IPS DF 4.7 (cell line): ENCODE measurements at regions not wholly inside any gene's neighbourhood (a gene's known extent, or its start where the extent isn't known, plus 50 kb on each side); places are given as distances from the start of the nearest gene placed in this dataset.
"Not testable (repeated sequence)": the region's sequence is repeated elsewhere in the genome, so short reads cannot be mapped to it uniquely, and the experiment has no call there.

Experiments used
- DNase-seq: peaks from one replicate; pipeline ENCODE4 v3.0.0-alpha.2; 2013; ENCODE audit warnings: low spot score; ENCODE audit errors: extremely low read depth

DNA sequence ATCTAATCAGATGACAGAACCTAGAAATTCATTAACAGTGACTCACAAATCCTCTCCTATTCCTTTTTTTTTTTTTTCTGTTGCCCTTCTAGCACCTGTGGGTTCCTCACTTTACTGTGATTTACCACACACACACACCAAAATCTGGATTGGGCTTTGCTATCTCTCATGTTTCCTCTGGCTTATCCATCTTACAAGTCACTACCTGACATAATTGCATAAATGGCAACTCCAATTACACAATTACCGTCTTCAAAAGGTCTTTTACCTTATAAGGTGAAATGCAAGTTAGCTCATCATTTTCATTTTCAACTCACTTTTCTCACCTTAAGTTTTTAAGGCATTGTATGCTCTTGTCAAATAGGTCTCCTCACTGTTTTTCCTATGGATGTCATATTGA is 426.3 kb upstream of the MEF2C start:
- no peak for DNase-seq

DNA sequence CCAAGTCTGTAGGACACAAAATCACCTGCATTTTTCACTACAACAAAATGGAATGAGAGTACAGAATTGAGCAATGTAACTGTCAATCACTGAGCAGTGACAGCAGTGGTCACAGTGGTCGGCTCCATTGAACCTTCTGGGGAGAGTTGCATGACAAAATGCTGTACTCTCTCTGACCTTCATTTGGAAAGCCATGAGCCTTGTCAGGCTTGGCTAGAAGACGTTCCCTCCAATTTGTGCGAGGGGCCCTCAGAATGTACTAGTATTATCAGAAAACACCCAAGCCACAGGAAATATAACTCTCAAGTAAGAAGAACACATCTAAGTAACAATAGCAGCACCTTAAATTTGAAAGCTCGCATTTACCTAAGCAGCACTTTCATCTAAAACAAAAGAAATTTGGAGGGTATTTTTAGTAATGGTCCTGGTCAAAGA is 425.6 kb upstream of the MEF2C start:
- DNase-seq = no peak

DNA sequence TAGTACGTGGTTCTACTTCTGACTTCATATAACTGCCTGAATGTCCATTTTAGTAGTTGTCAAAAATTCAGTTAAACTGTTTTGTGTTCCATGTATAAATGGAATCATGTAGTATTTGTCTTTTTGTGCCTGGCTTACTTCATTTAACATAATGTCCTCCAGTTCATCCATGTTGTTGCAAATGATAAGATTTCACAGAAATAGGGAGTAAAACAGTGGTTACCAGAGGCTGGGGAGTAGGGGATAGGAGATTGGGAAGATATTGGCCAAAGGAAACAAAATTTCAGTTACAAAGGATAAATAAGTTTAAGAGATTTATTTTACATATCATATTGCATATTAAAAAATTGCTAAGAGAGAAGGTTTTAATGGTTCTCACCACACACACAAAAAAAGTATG is 425.0 kb upstream of the MEF2C start:
- no peak for DNase-seq

DNA sequence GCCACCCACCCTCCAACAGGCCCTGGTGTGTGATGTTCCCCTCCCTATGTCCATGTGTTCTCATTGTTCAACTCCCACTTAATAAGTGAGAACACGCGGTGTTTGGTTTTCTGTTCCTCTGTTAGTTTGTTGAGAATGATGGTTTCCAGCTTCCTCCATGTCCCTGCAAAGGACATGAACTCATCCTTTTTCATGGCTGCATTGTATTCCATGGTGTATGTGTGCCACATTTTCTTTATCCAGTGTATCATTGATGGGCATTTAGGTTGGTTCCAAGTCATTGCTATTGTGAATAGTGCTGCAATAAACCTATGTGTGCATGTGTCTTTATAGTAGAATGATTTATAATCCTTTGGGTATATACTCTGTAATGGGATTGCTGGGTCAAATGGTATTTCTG is 424.2 kb upstream of the MEF2C start:
- DNase-seq = not testable (repeated sequence)

DNA sequence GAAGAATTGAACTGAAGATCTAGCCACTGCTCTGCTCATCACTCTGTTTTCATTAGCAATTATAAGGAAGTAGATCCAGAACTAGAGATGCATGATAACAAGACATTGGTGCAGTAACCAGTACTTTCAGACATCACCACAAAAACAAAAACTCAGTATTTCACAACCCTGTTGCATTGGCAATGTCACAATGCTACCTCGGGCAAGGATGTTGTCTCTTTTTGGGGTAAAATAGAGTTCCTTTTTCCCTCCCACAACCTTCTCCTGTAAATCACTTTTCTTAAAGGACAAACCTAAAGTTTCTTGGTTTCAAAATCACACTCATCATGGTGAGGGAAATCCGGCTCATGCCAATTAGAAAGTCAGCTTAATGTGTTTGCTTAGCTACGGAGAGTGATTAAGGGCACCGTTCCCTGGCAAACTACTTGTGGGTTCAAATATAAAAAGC is 420.1 kb upstream of the MEF2C start:
- no peak for DNase-seq

DNA sequence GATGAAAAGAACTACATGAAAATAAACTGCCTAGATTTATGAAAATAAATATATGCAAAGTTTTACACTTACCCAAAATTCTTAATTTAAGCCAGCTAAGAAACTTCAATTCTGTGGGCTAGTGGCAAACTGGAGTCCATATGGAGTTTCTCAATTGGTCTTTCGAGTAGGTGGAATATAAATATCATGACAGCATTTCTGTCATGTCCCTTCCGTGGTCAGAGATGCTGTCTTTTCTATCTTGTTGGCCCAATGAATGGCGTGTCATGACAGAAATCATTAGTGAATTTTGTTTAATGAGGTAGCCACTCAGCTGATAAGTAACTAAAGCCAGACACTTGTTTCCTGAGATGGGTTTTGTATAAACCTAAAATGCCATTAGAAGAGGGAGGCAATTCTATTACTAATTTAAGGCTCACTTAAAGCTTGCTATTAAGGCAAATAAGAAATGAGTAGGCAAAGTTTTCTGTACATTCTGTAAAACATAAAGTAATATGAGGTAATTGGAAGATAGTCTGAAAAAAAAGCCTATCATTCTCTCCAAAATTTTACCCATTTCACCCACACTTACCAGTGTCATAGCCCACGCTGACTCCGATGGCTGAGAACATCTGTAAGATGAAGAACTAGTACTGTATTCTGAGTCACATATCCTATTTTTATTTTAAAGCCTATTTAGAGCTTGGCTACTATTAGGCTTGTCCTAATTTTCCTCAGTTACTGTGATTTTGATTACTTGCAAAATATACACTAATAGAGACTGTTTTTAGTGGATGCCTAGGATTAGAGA is 419.3 kb upstream of the MEF2C start:
- no peak for DNase-seq

DNA sequence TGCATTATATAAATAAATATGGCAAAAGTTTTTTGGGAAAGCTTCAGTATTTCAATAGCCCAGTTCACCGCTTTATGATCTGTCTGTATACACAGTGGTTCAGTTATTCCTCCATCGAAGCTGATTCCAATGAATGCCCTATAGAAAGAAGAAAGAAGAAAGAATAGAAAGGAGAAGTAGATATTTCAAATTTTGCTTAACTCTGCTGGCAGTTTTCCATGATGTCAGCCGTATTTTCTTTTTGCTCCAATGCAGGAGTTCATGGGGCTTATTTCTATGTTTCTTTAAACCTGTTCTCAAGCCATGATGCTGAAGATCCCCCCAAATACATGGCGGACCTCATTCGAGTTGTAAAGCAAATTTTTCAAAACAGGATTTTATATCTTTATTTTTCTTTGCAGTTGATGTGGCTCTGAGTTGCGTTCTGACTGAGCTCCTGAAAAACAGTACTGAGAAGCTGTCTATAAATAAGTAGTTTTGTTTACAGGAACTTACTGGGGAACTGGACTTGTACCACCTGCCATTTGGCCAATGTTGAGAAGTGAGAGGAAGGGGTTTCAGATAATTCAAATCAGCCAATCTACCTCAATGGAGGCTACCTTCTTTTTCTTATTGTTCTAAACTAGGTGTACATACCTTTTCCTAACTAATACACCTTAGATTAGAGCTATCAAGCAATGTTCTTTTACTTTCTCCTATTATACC is 418.5 kb upstream of the MEF2C start:
- DNase-seq = no peak

DNA sequence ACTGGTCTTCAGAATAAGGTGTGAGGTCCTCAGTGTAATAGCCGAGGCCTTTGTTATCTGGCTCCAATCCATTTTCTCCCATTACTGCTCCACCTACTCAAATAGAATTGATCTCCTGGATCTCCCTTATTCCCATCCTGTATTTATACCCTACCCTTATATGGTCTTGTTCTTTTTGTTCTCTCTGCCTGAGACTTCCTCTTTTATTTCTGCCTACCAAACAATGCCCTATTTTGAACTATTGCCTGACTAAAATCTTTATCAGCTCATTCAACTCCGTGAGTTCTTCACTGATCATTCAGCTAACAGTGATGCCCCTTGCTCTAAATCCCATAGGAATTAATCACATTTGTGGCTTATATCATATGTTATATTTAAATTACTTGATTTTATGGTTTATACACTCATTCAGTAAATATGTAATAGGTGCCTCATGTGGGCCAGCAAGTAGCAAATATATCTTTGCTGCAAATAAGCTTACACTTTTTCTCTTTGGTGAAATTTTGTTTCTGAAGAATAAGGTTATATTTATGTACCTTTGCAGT is 417.5 kb upstream of the MEF2C start:
- no peak for DNase-seq

DNA sequence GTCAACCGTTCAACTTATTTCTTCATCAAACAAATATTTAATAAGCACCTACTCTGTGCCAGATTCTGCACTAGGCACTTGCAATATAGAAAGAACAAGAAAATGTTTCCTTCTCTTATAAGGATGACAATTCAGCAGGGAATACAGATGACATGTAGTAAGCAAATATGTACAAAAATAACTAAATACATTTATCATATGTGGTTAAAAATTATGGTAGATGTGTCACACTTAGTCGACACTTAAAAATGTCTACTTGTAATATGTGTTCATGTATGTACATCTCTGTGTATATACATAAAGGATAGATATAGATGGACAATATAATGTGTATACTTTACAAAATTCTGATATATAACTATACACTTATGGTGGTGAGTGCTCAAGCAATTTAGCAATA is 417.0 kb upstream of the MEF2C start:
- DNase-seq = no peak

DNA sequence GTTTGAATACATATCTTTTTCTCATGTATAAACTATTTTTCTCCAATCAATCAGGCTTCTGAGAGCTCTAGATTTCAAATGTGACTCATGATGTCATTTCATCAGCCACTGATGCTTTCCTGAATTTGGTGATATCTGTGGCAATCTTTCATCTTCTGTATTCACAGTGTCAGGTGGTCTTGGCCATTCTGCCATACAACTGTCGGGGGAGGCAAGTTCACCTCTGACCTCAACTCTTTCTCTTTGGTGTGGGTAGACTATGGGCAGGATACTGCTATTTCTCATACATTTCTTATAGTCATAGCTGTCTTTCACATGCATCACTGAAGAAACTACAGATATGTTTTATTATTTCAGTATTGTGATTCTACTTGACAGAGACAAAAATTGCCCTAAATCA is 414.1 kb upstream of the MEF2C start:
- DNase-seq = no peak

DNA sequence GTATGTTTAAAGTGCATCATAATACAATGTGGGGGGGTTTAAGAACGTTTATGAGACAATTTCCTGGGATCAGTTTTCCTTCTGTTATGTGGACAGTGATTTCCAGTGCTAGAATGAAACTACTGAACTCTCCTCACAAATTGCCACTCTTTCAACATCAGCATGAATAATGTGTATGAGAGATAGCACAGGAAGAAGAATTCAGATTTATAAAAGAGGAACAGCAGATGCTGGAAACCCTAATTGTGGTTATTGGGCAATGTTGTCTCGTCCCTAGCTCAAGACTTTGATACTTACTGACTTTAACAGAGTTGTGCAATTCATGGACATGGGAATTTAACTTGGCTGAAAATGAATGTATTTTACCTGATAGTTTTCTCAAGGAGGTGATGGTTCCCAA is 410.8 kb upstream of the MEF2C start:
- DNase-seq = no peak

DNA sequence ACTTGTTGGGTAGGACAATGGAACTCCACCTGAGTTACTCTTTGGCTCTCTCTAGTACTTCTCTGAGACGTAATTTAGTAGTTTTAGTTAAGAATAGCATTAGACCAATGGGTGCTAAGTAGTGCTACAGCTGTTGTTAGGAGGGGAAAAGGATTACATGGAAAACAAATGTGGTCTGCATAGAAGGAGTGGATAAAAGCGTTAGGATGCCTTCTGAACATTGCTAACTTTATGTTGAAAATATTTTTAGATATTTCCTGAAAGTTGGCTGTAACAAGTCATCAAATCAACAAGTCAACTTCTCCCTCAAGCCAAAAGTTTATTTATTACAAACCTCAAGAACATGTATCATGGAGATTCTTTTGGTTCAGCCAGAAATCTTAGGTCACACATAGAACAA is 409.5 kb upstream of the MEF2C start:
- DNase-seq = no peak

DNA sequence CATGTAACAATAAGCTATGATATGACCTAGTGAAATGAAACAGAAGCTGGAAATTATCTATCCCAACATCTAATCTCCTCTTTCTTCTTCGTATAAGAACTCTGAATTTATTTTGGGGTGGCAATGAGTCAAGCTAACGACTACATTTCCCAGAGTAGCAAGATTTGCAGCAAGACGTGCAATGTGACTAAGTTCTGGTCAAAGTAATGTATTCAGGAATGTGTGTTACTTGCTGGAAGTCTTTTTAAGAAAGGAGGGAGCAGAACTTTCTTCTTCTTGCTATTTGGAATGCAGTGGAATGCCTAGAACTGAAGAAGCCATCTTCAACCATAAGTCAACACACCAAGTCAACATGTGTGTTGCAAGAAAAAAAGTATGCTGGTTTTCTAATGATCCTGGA is 406.6 kb upstream of the MEF2C start:
- no peak for DNase-seq

DNA sequence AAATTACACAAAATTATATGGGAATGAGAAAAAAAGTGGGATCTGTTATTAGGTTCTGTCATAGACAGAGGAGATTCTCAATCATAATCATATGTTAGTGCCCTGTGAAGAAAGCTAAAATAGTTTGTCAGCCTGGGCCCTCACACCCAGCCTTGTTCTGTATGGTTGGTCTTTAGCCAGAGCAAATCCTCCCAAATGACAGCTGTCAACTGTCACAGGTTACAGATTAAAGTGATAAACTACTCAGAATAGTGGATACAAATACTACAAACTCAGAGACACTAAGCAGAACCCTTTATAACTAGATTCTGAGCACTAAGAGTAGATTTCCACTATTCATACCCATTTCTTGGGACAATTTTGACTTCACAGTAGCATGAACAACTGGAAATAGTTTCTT is 405.0 kb upstream of the MEF2C start:
- DNase-seq = no peak

DNA sequence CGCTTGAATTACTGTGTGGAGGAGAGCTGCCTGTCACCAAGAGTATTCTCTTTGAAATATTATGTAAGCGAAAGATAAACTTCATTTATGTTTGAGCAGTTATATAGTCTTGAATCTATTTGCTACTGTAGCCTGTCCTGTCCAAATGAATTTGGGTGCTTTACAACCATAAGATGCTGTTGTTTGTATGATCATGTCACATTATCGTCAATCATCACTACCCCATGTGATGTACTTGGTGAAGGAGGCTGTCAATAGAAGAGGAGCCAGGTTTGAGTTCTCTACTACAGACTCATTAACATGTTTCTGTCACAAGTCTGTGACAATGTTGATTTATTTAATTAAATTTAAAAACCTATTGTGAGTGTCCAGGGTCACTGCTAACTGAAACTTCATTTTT is 403.3 kb upstream of the MEF2C start:
- no peak for DNase-seq

DNA sequence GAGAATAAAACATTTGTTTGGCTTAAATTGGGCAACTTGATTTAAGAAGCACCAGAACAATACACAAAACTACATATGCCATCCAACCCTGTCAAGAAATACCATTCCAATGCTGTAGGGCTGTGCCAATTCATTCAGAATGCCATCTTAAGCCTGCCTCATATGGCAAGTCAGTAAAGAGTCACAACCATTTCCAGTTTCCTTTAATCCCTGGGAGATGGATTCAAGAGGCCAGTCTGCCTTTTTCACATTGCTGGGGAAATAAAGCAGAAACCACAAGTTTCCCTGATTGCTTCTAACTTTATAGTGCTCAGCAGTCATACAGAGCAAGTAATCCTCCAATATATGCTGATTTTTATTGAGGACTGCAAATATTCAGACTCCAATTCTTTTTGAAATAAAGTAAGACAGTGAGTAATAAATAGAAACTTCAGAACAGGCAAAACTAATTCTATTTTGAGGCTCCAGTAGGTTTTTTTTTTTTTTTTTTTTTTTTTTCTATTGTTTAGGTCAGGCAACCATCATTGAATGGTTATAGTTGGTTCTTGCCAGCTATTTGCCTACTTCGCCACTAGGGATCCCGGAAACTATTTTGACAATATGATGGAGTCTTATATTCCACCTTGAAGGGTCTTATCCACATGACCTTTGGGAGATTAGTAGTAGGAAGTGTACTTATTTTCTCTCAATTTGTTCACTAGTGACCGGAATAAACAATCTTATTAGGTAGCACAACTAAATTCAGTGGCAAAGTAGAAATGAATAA is 400.9 kb upstream of the MEF2C start:
- no peak for DNase-seq

DNA sequence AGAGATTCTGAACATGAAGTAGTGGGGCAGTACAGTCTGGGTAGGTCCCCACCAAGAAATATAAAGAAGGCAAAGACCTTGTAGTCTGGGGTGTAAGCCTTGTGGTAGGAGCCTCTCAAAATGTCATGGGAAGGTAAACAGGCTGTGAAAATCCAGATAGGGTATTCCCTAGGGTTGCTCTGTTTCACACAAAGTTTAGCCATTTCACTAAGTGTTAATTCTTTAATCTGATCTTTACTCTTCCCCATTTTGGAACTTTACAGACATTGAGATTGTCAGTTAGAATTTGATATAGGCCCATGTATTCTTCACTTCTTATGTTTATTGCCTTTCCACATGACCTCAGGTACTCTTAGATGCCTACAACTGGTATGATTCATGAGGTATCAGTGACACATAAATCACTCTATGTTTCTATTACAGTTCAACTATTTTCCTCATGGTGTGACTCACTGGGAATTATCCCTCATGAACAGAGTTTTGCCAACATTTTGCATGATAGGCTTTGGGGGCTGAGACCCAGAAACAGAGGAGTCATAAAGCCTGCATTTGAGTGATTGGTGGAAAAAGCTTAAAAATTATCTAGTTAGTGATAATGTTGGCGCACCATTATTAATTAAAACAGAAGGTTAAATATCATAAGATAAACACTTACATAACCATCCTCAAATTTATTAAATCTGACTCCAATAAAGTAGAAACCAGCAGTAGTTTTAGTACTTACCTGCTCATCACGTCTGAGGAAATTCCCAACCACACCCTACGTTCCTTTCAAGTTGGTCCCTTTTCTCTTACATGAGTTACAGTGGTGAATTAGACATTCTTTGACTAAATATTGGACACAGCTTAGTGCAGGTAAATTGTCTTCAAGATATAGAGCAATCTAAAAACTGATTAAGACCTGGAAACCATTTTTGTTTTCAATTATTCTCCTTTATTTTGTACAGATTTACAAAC is 399.8 kb upstream of the MEF2C start:
- no peak for DNase-seq

DNA sequence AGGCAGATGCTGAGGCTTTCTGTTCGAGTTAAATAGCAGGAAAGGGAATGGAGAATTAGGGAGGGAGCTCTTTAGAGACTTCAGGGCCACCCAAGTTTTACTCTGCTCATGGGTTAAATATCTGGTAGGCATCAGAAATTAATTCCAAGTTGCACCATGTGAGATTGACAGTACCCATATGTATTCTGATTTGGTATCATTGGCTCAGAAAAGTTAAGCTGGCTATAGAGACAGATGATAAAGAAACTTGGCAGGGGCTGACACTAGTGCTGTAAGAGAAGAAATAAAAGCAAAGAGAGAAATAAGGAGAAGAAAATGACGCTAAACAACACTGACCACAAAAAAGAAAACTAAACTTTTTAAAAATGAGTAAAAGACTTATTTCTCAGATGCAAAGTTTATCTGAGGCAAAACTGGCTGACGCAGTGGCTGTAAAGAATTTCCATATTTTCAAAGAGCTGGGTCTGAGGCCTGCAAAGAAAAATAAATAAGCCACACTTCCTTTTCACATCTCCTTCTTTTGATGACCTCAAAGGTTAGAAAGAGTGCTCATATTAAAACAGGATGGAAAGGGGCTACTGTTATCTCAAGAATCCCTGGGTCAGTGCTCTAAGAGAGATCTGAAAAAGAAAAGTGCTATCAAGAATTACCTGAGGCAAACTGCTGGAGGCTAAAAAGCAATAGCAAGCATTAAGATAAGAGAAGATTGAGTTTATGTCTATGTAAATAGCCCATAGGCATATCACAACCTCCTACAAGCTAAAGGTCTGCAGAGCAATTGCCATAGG is 399.0 kb upstream of the MEF2C start:
- DNase-seq = no peak

DNA sequence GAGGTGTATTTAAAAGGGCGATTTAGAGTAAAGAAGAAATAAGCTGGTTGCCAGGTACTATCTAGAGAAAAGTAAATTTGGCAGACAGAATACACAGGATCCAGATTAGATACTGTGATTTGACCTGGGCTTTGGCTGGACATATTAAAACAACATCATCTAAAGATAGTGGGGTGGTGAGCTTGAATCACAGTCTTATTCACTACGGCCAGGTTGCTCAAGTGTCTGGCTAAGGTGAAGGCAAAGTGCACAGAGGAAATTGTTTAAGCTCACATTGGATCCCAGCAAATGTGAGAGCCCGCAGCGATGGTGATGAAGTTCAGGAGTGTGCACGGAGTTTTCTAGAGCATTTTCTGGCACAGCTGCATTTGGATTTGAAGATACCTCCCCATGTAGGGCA is 398.2 kb upstream of the MEF2C start:
- no peak for DNase-seq
